Inflammatory macrophage treated with lipopolysaccharide for 4 hours (primary cell): ENCODE measurements at regions not wholly inside any gene's neighbourhood (a gene's known extent, or its start where the extent isn't known, plus 50 kb on each side); places are given as distances from the start of the nearest gene placed in this dataset.

Experiments
- DNase-seq: peaks from one replicate; pipeline ENCODE4 v3.0.0-alpha.2; 2020

- no peak for DNase-seq
Observed at GRCh38 chr9:16135968-16136367, 583.1 kb downstream of the CCDC171 start.

- DNase-seq = no peak
Observed at GRCh38 chr9:16136451-16136850, 583.6 kb downstream of the CCDC171 start.

DNA sequence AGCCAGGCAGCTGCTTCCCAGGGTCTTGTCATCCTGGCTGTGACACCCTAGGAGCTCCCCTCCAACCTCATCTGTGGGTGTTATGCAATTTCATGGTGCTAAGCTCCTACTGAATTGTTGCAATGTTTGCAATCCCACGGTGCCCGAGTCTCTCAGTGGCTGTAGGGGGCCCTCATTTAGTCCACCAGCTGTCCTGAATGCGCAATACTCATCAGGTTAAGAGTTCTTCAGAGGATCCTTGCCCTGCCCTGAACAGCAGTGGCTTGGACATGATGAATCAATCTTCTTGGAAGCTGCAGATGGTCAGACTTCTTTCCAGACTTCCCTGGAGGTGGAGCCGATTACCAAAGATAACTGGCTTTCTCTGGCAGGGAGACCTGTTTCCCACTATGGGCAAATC is 584.1 kb downstream of the CCDC171 start:
- no peak for DNase-seq

GRCh38 chr9:16138561-16139491 is 586.0 kb downstream of the CCDC171 start:
- DNase-seq = no peak

- DNase-seq = no peak
Observed at GRCh38 chr9:16139774-16140173, 586.9 kb downstream of the CCDC171 start.

DNA sequence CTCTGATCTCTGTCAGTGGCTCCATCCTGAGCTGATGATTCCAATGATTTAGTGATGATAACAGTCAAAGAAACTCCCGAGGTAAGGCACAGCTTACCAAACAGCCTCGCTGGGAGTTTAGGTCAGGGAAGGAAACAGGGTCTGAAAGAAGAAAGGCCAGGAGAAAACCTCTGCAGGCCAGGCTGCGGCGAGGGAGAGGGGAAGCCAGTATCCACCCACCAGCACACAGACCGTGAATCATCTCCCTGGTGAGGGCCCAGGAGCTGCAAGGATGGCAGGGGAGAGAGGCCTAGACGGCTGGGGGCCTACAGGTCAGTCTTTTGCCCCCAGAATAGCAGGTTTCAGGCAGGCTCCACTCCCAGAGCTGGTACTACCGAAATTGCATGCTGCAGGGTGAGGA is 590.5 kb downstream of the CCDC171 start:
- no peak for DNase-seq

GRCh38 chr9:16143947-16144890 is 591.4 kb downstream of the CCDC171 start:
- no peak for DNase-seq

DNA sequence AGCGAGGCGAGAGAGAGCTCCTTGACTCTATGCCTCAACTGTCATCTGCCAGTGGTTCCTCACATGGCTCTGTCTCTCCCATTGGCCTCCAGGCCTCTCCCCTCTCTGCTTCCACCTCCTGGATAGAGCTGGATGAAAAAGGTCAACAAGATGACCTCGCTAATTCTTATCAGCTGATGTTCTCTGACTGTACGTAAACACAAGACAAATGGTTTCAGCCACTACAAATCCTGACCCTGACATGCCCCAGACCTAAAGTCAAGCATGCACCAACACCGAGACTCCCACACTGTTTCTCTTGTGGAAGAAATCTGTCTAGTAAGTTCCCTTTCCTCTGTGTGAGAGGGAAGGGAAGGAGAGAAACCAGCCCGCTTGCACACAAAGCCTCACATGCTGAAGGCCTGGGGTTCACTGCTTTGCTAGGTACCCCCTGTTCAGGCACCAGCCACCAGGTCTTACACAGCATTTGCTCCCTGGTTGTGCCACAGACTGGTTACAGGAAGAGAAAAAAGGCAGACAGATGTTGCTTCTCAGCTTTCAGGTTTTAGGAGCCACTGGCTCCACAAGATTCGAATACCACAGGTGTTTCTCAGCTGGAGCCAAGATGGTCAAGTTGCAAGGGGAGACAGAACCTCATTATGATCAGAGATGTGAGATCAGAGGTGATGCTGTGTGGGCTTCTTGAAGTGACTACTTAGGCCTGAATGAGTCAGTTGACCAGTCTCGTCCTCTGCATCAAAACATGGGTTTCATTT is 592.5 kb downstream of the CCDC171 start:
- DNase-seq = peak; percentile 50

DNA sequence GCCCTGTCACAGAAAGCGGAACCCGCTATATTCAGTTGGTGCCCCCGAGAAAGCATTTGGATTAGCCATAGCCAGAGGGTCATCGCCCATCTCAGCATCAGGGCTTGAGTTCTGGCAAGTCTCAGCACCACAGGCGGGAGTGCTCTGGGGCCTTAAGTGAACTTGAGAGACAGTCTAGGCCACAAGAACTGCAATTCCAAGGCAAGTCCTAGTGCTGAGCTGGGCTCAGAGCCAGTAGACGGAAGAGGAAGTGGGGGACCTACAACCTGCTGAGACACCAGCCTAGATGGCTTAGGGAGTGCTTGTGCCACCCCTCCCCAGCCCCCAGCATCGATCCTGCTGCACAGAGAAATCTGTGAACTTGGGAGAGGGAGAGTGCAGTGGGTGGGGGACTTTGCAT is 594.9 kb downstream of the CCDC171 start:
- DNase-seq = no peak

- no peak for DNase-seq
Observed at GRCh38 chr9:16150501-16150900, 597.7 kb downstream of the CCDC171 start.

DNA sequence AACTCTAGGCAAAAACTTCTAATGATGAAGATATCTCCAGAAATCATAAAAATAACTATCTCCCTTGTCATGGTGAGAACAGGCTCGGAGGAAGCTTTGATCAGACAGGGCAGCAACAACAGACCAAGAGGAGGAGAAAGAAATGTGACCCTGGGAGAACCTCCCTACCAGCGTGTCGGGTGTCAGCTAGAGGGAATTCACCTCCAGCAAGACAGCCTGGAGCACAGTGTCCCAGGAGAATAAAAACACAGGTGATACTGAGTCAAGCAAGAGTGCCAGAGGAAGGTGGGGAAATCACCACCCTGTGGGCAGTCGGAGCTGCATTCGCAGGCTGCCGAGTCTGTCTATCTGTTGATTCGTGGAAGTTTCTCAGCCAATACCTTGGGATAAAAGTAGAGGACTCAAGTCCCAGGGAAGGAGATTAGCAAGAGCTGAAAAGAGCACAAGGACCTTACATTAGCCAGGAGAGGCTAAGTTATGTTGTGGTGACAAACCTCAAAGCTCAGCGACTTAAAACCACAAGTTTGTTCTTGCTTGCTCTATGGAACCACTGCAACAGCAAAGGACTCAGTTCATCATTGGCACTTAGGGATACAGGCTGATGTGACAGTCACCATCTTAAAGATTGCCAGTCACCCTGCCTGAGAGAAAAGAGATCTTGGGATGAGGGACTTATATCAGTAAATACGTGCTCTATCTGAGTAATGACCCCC is 598.3 kb downstream of the CCDC171 start:
- no peak for DNase-seq

DNA sequence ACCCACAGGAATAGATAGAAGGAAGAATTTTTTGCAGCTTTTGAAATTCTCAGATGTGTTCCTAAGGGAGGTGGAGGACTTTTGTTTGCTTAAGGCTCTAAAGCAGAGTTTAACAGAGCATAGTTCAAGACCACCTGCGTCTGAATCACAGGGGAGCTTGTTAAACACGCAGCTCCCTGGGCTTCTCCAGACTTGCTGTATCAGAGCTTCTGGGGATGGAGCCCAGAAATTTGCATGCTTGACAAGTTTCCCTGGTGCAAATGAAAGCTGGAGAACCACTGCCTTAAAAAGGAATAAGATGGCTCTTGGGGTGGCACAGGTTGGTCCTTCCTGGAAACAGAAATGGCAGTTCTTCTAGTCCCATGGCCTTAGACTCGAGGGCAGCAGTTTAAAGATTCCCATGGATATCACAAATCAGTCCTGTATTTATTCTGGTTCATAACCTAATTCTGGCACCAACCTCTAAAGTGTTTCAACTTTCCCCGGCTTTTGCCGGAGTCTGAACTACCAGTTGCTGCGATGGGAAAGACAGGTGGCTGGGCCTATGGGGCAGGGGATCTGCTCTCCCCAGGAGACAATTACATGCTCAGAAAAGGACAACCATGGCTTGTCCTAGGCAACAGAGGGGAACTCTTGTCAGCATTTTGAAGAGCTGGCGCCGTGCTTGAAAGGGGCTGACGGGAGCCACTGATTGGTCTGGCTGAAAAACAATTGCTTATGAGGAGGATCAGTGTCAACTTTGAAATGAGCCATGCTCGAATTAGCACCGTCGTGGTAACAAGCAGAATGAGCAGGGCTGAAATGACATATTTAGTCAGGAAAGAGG is 599.6 kb downstream of the CCDC171 start:
- DNase-seq = no peak

GRCh38 chr9:16153221-16153620 is 600.4 kb downstream of the CCDC171 start:
- no peak for DNase-seq

DNA sequence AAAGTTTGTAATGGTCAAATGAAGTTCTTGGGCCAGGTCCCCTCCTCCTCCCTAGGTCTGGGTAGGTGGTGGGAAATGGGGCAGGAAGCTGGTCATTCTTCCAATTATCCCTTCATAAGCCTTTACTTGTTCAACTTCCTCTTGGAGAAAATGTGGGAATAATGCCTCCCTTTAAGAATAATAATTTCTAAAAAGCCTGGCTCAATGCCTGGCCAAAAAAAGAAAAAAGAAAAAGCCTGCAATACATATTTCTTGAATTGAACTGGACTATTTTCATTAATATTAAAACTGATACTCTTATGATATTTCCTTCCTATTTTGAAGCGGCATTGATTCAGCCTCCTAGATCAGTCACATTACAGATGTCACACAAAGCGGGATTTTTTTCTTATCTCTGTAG is 600.9 kb downstream of the CCDC171 start:
- no peak for DNase-seq

DNA sequence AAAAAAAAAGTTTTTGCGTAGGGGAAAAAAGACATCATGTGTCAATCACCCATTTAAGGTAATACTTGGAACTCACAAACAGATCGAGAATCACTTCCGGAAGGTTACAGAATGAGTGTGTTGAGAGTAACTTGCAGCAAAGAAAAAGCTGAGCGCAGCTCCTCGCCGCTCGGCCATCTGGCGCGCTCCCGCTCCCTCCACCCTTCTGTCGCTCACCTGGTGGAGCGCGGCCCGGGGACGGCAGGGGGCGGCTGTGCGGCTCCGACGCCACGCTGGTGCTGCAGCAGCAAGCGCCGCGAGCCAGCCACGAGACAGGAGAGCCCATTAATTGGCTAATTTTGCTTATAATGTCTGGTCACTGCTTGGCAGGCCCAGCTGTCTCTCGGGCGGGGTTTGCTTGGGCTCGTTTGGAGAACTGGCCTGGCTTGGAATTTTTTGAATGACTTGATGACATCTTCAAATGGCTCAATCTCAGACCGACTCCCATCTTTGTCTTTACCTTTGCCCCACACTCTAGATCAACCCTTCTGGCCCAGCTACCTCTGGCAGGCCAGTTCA is 601.8 kb downstream of the CCDC171 start:
- no peak for DNase-seq

GRCh38 chr9:16155878-16156277 is 603.0 kb downstream of the CCDC171 start:
- DNase-seq = no peak

GRCh38 chr9:16157216-16157615 is 604.4 kb downstream of the CCDC171 start:
- no peak for DNase-seq

GRCh38 chr9:16157651-16158050 is 604.8 kb downstream of the CCDC171 start:
- DNase-seq = no peak

DNA sequence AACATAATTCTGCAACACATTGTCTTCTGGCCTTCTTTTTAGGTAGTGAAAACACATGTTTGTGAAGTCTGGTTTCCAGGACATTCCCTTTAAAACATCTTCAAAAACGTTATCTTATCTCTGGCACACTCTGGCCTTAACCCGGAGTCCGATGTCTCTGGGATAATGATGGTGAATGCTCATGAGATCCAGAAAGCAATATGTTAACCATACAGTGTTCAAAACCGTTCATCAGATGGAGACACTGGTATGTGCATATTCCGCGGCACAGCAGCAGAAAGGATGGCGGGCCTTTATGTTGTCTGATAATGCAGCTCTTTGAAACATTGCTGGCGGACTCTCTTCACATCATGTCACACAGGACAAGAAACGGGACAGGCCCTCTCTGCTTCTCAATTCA is 605.2 kb downstream of the CCDC171 start:
- DNase-seq = no peak

- no peak for DNase-seq
Observed at GRCh38 chr9:16161483-16161882, 608.6 kb downstream of the CCDC171 start.

DNA sequence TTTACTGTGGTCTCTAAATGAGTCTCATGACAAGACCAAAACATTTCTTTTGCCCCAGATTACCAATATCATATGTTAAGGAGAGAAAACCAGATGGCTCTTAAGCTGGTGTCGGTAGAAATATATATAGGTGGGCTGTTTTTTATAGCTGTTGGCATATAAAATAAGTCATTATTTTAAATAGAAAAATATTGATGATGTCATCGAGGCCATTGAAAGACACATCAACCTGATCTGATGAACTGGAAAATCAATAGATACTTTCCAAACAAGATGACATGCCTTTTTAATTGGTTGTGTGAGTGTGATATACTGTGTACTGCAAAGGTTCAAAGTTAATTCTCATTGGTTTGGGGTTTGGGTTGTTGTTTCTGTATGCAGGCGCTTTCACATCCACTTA is 617.3 kb downstream of the CCDC171 start:
- no peak for DNase-seq
